ENCODE measurements at regions not wholly inside any gene's neighbourhood (a gene's known extent, or its start where the extent isn't known, plus 50 kb on each side); places are given as distances from the start of the nearest gene placed in this dataset.

DNA sequence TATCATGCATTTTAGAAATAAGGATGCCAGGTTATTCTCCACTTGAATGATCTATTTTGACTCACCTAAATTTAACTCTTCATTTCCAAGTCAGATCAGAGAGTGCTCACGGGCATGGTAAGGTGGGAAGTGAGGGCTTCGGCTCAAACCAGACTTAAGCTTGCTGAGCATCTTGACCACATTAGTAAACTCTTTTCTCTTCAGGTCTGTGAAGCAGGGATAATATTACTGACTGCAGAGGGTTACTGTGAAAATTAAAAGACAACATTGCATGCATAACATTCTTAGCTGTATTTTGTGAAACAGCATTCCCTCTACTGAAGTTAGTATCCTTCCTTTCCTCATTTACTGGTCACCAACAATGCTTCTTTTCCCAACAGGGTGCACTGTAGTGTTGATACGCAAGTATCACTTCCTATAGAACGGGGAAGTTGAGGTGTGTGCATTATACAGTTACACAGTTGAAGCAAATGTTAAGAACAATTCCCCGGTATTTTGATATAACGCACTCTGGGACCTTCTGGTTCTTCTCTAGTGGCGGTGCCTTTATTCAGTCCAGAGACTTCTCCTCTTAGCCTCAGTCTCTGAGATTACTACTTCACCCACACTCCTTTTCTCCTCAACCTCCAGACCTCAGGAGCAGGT lies 74.1 kb upstream of the MNS1 start:
- Histone ChIP-seq H3K27me3 (replicated peaks; ENCODE audit: control insufficient read depth, insufficient read depth, low read length) (no peaks in the 10 kb centered on the region), H3K4me3 (replicated peaks; ENCODE audit: low read depth, low read length) (no peak overlapping the region), H3K36me3 (ENCODE audit: control insufficient read depth, insufficient read depth, low read length) (no peaks in the 10 kb centered on the region)
- DNase-seq (ENCODE audit: extremely low read depth, insufficient read length): no peak
- TF ChIP-seq, protein P1, sequence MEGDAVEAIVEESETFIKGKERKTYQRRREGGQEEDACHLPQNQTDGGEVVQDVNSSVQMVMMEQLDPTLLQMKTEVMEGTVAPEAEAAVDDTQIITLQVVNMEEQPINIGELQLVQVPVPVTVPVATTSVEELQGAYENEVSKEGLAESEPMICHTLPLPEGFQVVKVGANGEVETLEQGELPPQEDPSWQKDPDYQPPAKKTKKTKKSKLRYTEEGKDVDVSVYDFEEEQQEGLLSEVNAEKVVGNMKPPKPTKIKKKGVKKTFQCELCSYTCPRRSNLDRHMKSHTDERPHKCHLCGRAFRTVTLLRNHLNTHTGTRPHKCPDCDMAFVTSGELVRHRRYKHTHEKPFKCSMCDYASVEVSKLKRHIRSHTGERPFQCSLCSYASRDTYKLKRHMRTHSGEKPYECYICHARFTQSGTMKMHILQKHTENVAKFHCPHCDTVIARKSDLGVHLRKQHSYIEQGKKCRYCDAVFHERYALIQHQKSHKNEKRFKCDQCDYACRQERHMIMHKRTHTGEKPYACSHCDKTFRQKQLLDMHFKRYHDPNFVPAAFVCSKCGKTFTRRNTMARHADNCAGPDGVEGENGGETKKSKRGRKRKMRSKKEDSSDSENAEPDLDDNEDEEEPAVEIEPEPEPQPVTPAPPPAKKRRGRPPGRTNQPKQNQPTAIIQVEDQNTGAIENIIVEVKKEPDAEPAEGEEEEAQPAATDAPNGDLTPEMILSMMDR (IDR thresholded peaks at IDR 0.05; ENCODE audit: insufficient read depth, low read length, poor library complexity, severe bottlenecking): no peak

DNA sequence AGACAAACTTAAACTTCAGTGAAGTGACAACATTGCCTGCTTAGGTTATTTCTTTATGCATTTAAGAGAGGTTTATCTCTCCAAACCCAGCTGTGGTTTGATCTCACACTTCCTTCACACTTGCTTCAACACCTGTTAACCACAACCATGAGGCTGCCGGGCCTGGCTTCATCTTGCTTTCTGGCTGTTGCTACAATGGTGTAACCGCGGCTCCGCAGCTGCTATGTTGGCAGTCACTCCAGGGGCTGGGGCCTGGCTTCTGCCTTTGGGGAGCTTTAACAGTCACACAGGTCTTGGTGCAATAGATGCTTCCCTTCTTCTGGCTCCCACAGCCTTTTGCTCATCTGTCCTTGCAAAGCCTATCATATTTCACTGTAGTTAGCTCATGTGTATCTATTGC lies 72.9 kb upstream of the MNS1 start:
- TF ChIP-seq, protein P1 (IDR thresholded peaks at IDR 0.05; ENCODE audit: insufficient read depth, low read length, poor library complexity, severe bottlenecking): no peak
- DNase-seq (ENCODE audit: extremely low read depth, insufficient read length): peak; percentile 26
- H3K27me3 ChIP-seq (replicated peaks; ENCODE audit: control insufficient read depth, insufficient read depth, low read length): no peaks in the 10 kb centered on the region
- no peaks in the 10 kb centered on the region for H3K36me3 ChIP-seq (ENCODE audit: control insufficient read depth, insufficient read depth, low read length)
- H3K4me3 ChIP-seq (replicated peaks; ENCODE audit: low read depth, low read length): no peak overlapping the region

DNA sequence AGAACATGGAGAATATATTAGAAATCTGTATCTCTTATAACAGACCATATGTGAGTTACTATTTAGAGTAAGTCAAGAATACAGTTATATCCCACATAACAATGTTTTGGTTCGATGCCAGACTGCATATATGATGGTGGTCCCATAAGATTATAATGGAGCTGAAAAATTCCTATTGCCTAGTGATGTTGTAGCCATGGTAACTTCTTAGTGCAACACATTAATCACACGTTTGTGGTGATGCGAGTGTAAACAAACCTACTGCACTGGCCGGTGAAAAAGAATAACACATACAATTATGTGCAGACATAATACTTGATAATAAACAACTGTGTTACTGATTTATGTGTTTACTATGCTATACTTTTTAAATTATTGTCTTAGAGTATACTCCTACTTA lies 69.8 kb upstream of the MNS1 start:
- Histone ChIP-seq H3K27me3 (replicated peaks; ENCODE audit: control insufficient read depth, insufficient read depth, low read length) (no peaks in the 10 kb centered on the region), H3K36me3 (ENCODE audit: control insufficient read depth, insufficient read depth, low read length) (no peaks in the 10 kb centered on the region), H3K4me3 (replicated peaks; ENCODE audit: low read depth, low read length) (no peak overlapping the region)
- no peak for DNase-seq (ENCODE audit: extremely low read depth, insufficient read length)
- TF ChIP-seq, protein P1 (IDR thresholded peaks at IDR 0.05; ENCODE audit: insufficient read depth, low read length, poor library complexity, severe bottlenecking): no peak

DNA sequence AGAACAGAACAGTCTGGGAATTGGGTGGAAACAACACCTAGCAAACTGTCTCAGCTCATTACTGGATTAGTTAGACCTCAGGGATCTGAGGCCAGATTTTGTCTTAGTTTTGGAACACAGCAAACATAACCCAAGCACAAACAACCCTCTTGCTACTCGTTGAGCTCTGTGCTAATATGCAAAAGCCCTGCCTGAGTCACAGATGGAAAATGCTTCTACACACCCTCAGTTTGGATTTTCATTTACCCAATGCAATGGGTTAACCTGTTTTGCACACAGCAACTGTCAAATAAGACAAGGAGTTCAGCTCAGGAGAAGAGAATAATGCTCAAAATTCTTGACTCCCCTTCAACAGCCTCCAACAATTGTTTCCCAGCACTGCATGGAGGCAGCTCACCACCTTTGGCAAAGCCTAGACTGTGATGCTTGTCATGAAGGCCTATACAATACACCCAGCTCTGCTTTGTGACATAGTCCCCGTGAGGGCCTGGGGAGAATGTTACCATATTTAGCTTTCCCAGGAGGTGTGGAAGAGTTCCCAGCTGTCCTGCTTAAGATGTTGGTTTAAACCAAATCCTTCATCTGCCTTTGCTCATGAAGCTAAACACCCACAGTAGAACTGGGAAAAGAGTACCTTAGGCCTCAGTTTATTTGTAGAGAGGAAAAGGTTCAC lies 68.9 kb upstream of the MNS1 start:
- Histone ChIP-seq H3K36me3 (ENCODE audit: control insufficient read depth, insufficient read depth, low read length) (no peaks in the 10 kb centered on the region), H3K4me3 (replicated peaks; ENCODE audit: low read depth, low read length) (no peak overlapping the region), H3K27me3 (replicated peaks; ENCODE audit: control insufficient read depth, insufficient read depth, low read length) (no peaks in the 10 kb centered on the region)
- TF ChIP-seq, protein P1 (IDR thresholded peaks at IDR 0.05; ENCODE audit: insufficient read depth, low read length, poor library complexity, severe bottlenecking): no peak
- no peak for DNase-seq (ENCODE audit: extremely low read depth, insufficient read length)

DNA sequence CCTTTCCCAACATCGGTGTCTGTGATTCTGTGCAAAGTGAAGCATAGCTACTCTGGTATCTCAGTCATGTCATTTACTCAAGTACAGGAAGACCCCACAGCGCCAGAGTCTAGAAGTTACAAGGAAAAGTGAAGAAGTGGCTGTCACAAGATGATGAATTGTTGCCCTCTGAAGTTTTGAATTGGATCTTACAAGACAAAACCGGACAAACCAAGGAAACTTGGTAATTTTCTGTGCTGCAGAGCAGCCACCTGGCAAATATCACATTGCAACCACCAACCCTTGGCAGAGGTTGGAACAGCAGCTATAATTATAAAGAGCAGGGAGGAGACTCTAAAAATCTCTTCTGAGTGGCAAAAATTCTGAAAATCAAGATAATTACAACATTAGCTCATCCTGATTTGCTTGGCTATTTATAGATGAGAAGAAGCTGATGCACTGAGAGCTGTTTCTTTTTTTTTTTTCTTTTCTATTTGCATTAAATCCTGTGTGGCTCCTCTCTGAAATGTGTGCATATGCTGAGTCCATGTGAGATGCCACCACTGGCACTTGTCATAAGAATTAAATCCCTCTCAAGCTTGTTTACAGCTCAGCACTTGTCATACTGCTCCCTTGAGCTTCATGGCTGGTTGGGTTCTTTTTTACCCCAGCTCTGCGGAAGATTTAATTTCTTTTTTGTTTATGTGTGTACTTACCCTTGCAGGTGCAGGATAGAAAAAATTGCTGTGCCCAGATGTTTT lies 68.0 kb upstream of the MNS1 start:
- no peak overlapping the region for H3K4me3 ChIP-seq (replicated peaks; ENCODE audit: low read depth, low read length)

More for the DNA sequence above, 68.0 kb upstream of the MNS1 start:
- TF ChIP-seq, protein P1 (IDR thresholded peaks at IDR 0.05; ENCODE audit: insufficient read depth, low read length, poor library complexity, severe bottlenecking): no peak
- DNase-seq (ENCODE audit: extremely low read depth, insufficient read length): no peak
- Histone ChIP-seq H3K36me3 (ENCODE audit: control insufficient read depth, insufficient read depth, low read length) (no peaks in the 10 kb centered on the region), H3K27me3 (replicated peaks; ENCODE audit: control insufficient read depth, insufficient read depth, low read length) (no peaks in the 10 kb centered on the region)
